ENCODE measurements at regions not wholly inside any gene's neighbourhood (a gene's known extent, or its start where the extent isn't known, plus 50 kb on each side); places are given as distances from the start of the nearest gene placed in this dataset.
"Not testable (repeated sequence)": the region's sequence is repeated elsewhere in the genome, so short reads cannot be mapped to it uniquely, and the experiment has no call there.

GRCh38 chr2:183998797-183999190, 599.5 kb upstream of the ZNF804A start:
- no peak for DNase-seq (ENCODE audit: low spot score)

DNA sequence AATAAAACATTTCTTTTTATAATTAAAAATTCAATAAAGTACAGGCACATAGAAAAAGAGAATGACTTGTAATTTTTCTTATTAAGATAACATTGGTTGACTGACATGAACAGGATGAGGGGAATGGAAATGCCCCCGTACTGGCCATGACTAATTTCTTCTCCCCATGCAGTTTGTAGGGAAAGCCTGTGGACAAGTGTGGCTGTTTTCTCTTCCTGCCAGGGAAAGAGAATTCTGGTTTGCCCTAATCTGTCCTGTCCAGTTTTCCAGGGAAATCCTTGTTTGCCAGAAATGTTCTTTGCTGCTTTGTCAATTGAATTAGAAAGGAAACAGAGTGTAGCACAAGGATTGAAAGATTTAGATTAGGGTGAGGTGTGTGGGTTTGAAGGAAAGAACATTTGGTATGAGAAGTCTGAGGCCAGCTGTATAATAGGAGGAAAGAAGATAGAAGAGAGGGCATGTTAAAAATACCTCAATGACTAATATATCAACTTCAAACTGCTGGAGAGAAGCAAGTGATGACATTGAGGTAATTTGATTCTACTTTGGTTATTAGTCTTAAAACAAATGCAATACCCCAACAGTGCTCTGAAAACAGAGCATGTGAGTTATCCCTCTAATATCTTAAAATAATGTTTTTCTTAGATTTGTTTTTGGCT, 593.9 kb upstream of the ZNF804A start:
- DNase-seq (ENCODE audit: low spot score): no peak

DNA sequence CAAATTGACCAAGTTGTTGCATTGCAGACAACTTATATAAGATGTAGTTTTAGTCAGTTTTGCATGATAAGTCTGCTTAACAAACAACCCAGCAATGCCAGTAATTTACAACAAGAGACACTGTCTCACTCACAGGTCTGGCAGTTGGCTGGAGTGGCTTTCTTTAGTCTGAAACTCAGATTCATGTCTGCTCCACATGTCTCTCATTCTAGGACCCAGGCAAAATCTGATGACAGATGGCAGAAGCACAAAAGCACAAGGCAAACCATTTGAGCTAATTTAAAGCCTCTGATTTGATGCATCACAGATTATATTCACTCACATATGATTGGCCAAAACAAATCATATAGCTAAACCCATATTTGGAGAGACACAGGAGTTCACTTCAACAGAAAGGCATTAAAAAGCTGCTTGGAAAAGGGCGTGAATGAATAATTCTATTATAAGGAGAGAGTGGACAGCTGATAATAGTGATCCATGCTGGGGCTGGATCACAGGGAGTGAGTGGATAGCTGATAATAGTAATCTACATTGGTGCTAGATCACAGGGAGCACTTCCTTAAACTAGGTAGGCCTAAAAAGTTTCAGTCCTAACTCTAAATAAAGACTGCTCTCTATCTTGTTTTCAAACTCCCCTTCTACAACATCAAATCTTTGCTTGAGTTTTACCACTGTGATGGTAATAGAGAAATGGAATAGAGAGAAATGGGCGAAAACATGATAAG, 593.2 kb upstream of the ZNF804A start:
- DNase-seq (ENCODE audit: low spot score): no peak

DNA sequence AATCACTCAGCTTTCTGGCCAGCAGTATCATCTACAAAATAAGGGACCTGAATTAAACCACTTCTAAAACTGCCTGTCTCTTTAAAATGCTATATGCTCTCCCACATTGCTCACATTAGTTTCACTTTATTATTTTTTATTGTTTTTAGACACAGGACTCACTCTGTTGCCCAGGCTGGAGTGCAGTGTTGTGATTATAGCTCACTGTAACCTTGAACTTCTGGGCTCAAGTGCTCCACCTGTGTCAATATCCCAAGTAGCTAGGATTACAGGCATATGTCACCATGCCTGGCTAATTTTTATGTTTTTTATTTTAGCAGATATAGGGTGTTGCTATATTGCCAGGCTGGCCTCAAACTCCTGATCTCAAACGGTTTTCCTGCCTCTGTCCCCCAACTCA, 591.3 kb upstream of the ZNF804A start:
- DNase-seq (ENCODE audit: low spot score): no peak

DNA sequence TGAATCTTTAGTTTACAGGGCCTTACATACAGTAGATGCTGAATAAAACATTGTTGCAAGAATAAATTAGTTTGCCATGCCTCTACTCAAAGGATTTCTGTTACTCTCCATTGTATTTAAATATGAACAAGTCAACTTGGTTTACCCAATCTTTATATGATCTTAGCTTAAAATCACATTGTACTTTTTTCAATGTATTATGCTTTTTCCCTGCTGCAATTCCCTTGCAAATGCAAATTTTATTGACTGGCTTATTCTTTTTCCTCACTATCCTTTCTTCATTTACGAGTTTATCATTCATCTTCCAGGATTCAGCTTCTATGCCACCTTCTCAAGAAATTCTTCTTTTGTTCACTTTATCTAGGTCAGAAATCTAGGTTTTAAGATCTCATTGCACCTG, 571.4 kb upstream of the ZNF804A start:
- DNase-seq (ENCODE audit: low spot score): no peak

- no peak for DNase-seq (ENCODE audit: low spot score)
Observed at GRCh38 chr2:184030245-184030644, 568.1 kb upstream of the ZNF804A start.

DNA sequence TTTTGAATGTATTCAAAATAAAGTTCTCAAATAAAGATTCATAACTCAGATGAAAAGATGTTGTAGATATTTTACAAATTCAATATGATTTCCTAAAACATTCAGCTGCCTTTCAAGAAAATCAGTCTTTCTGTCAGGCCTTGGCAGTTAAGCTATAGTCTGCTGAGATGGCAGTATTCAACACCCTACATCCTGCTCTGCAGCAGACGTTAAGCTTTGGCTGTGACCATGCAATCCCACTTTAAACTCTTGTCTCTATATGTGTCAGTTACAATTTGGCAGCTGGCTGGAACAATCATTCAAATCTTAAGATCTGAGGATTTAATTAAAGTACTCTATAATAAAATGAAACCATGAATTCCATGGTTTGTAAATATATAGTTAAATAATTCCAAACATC, 567.3 kb upstream of the ZNF804A start:
- no peak for DNase-seq (ENCODE audit: low spot score)

GRCh38 chr2:184031402-184032147, 566.8 kb upstream of the ZNF804A start:
- peak; percentile 8 for DNase-seq (ENCODE audit: low spot score)

GRCh38 chr2:184032983-184033382, 565.3 kb upstream of the ZNF804A start:
- DNase-seq (ENCODE audit: low spot score): no peak

DNA sequence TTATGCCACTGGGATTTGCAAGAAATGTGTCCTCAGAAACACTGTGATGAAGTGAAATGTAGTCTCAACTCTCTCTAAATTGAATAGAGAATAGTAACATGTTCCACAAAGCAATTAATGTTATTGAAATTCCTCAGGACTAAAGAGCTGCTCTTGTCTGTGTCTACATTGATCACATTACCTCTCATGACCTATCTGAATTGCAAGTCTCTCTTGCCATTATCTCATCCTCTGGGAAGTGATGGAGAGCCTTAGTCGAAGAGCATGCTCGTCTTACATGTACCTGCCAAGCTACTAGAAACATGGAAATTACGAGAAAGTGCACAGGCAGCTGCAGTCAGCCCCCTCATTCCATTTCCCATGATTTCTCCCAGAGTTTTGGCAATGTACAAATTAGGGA, 561.1 kb upstream of the ZNF804A start:
- no peak for DNase-seq (ENCODE audit: low spot score)

DNA sequence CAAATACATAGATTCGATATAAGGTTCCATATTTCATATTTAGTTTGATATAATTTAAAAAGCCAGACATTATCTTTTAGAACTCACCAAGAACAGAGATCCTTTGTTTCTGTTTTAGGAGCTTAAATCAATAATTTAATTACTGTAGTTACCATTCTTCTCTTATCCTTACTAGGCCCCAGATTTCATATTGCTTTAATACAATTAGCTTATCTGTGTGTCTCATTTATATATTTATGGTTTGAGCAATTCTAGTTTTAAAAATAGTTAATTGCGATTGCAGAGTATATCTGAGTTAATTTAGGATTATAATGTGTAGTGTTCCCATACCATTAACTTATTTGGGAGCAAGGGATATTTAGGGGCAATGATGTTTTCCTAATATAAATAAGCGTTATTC, 558.8 kb upstream of the ZNF804A start:
- DNase-seq (ENCODE audit: low spot score): no peak

GRCh38 chr2:184040230-184040629, 558.1 kb upstream of the ZNF804A start:
- DNase-seq (ENCODE audit: low spot score): no peak

DNA sequence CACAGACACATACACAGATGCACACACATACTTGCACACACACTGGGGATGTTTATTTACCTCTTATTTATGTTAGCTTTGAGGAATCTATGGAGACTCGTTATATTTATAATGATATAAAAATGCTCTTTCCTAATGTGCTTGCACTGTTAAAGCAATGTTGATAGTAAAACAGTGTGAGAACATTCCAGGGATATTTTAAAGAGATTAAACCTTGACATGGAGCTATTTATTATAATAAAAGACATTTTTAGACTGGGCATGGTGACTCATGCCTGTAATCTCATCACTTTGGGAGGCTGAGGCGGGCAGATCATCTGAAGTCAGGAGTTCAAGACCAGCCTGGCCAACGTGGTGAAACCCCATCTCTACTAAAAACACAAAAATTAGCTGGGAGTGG, 557.3 kb upstream of the ZNF804A start:
- no peak for DNase-seq (ENCODE audit: low spot score)

DNA sequence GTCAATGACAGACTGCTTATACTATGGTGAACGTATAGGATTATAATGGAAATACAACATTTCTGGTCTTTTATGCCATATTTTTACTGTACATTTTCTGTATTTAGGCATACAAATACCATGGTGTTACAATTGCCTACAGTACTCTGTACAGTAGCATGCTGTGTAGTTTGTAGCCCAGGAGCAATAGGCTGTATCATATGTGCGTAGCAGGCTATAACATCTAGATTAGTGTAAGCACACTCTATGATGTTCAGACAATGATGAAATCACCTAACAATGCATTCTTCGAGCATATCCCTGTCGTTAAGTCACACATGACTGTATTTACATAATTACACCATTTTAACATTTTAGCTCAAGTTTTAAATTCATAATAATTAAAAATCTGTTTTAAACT, 556.6 kb upstream of the ZNF804A start:
- no peak for DNase-seq (ENCODE audit: low spot score)

DNA sequence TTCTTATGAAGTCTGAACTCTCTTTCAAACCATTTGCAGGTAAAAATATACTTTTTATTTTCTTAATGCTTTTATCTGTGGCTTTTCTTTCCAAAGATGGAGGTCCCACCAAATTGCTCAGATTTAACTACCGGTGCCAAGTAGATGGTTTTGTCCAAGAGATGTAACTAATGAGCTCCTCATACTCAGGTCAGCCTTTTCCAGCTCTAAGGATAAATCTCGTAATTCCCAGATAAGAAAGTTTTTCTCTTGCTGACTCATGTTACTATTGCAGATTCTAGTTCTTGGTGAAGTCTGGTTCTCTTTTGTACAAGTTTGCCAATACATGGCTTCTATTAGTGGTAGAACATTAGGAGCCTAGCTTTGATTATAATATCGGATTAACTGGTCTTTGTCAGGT, 550.8 kb upstream of the ZNF804A start:
- DNase-seq (ENCODE audit: low spot score): no peak

GRCh38 chr2:184049566-184049965, 548.8 kb upstream of the ZNF804A start:
- no peak for DNase-seq (ENCODE audit: low spot score)

DNA sequence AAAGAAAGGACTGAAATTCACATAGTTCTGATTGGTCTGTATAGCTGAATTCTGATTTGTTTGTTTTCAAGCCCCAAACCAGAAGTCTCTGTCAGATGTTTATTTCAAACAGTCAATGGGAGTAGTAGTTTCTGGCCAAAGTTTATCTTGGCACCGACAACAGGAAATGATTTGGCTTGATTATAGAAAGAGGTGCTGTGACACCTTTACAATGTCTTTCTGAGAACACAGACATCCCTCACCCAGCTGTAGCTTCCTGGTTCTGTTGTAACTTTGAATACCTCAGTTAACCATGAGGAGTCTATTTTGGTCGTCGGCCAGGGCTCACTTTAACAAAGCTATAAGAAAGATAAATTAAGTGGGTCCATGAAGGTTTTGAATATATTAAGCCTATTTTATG, 545.0 kb upstream of the ZNF804A start:
- DNase-seq (ENCODE audit: low spot score): no peak

- DNase-seq (ENCODE audit: low spot score): not testable (repeated sequence)
Observed at GRCh38 chr2:184054419-184054818, 543.9 kb upstream of the ZNF804A start.

DNA sequence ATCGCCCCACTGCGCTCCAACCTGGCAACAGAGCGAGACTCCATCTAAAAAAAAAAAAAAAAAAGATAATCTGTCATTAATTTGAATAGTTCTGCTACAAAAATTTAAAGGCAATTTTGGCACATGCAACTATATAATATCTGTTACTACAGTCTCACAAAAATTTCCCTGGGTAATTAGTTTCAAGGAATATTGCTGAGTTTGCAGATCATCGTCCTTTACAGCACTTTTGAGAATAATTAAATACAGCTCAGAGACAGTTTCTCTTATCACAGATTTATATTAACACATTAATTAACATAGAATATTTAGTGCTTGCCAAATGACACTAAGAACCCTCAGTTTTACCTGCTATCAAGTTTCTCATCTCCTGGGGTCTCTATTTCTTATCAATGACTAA, 540.4 kb upstream of the ZNF804A start:
- DNase-seq (ENCODE audit: low spot score): no peak

DNA sequence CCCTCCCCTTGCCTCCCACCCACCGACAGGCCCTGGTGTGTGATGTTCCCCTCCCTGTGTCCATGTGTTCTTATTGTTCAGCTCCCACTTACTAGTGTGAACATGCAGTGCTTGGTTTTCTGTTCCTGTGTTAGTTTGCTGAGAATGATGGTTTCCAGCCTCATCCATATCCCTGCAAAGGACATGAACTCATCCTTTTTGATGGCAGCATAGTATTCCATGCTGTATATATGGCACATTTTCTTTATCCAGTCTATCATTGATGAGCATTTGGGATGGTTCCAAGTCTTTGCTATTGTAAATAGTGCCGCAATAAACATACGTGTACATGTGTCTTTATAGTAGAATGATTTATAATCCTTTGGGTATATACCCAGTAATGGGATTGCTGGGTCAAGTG, 538.1 kb upstream of the ZNF804A start:
- DNase-seq (ENCODE audit: low spot score): not testable (repeated sequence)

GRCh38 chr2:184067502-184067901, 530.8 kb upstream of the ZNF804A start:
- DNase-seq (ENCODE audit: low spot score): no peak

GRCh38 chr2:184072470-184072869, 525.9 kb upstream of the ZNF804A start:
- no peak for DNase-seq (ENCODE audit: low spot score)

GRCh38 chr2:184078496-184078895, 519.8 kb upstream of the ZNF804A start:
- DNase-seq (ENCODE audit: low spot score): no peak

Data from iPS-NIHi11 (cell line).